ENCODE measurements at regions not wholly inside any gene's neighbourhood (a gene's known extent, or its start where the extent isn't known, plus 50 kb on each side); places are given as distances from the start of the nearest gene placed in this dataset.

GRCh38 chr9:79884546-79884945 is 312.8 kb downstream of the TLE4 start:
- TF ChIP-seq CTCF (IDR thresholded peaks at IDR 0.05) = no peak
- no peak for TF ChIP-seq POLR2A (IDR thresholded peaks at IDR 0.05)

All from body of pancreas (tissue), 4 donors.